Nephron progenitor cell (in vitro differentiated cells): ENCODE measurements at regions not wholly inside any gene's neighbourhood (a gene's known extent, or its start where the extent isn't known, plus 50 kb on each side); places are given as distances from the start of the nearest gene placed in this dataset.

Experiments used
- DNase-seq: peaks from one replicate; pipeline ENCODE4 v3.0.0; 2021
- H3K27ac Mint-ChIP-seq: 2 replicates; pipeline ENCODE4 v1.8.0; 2021; ENCODE audit warnings: mild to moderate bottlenecking, moderate library complexity, mixed read lengths
- H3K27me3 Mint-ChIP-seq: 2 replicates; pipeline ENCODE4 v1.8.0; 2021; ENCODE audit warnings: mild to moderate bottlenecking, low read depth, mixed read lengths; ENCODE audit not compliant: poor library complexity
- H3K36me3 Mint-ChIP-seq: 2 replicates; pipeline ENCODE4 v1.8.0; 2021; ENCODE audit warnings: low read depth, mixed read lengths
- H3K4me1 Mint-ChIP-seq: 2 replicates; pipeline ENCODE4 v1.8.0; 2021; ENCODE audit warnings: mixed read lengths
- H3K4me3 Mint-ChIP-seq: 2 replicates; pipeline ENCODE4 v1.8.0; 2021; ENCODE audit warnings: mild to moderate bottlenecking, moderate library complexity, mixed read lengths
- H3K9me3 Mint-ChIP-seq: 2 replicates; pipeline ENCODE4 v1.8.0; 2021; ENCODE audit warnings: mild to moderate bottlenecking, moderate library complexity, mixed read lengths
- CTCF ChIP-seq: fragments of 200-600 bp; sonication (generic); IDR thresholded peaks from 2 replicates; pipeline ENCODE4 v1.5.0; 2021; ENCODE audit warnings: antibody characterized with exemption

- H3K4me1 Mint-ChIP-seq = peaks cover 27% of the 10 kb centered on the region
- H3K27me3 Mint-ChIP-seq = no peaks in the 10 kb centered on the region
- no peak overlapping the region for H3K4me3 Mint-ChIP-seq
- no peak for DNase-seq
- H3K27ac Mint-ChIP-seq = no peak overlapping the region
- no peaks in the 10 kb centered on the region for H3K36me3 Mint-ChIP-seq
- no peak for TF ChIP-seq CTCF
- H3K9me3 Mint-ChIP-seq = no peaks in the 10 kb centered on the region
These were observed 75.9 kb upstream of the SEMA6A start for GRCh38 chr5:116650544-116650943.

- Mint-ChIP-seq H3K4me1 (peaks cover 4% of the 10 kb centered on the region), H3K9me3 (no peaks in the 10 kb centered on the region), H3K27me3 (no peaks in the 10 kb centered on the region), H3K36me3 (no peaks in the 10 kb centered on the region), H3K4me3 (no peak overlapping the region), H3K27ac (no peak overlapping the region)
- TF ChIP-seq CTCF = no peak
- no peak for DNase-seq
These were observed 72.1 kb upstream of the SEMA6A start for GRCh38 chr5:116646611-116647289.

GRCh38 chr5:116645627-116646026 is 71.0 kb upstream of the SEMA6A start:
- no peaks in the 10 kb centered on the region for H3K9me3 Mint-ChIP-seq
- H3K27me3 Mint-ChIP-seq = no peaks in the 10 kb centered on the region
- no peaks in the 10 kb centered on the region for H3K4me1 Mint-ChIP-seq
- no peak for DNase-seq
- no peak for TF ChIP-seq CTCF
- no peaks in the 10 kb centered on the region for H3K36me3 Mint-ChIP-seq
- H3K4me3 Mint-ChIP-seq = no peak overlapping the region
- no peak overlapping the region for H3K27ac Mint-ChIP-seq

GRCh38 chr5:116640236-116640635 is 65.6 kb upstream of the SEMA6A start:
- no peak overlapping the region for H3K4me3 Mint-ChIP-seq
- peaks cover 8% of the 10 kb centered on the region for H3K4me1 Mint-ChIP-seq
- H3K9me3 Mint-ChIP-seq = peaks cover 11% of the 10 kb centered on the region
- H3K27me3 Mint-ChIP-seq = no peaks in the 10 kb centered on the region
- H3K36me3 Mint-ChIP-seq = peaks cover 8% of the 10 kb centered on the region
- no peak for TF ChIP-seq CTCF
- DNase-seq = no peak
- no peak overlapping the region for H3K27ac Mint-ChIP-seq

GRCh38 chr5:116637149-116637740 is 62.6 kb upstream of the SEMA6A start:
- Mint-ChIP-seq H3K4me1 (peaks cover 8% of the 10 kb centered on the region), H3K36me3 (peaks cover 8% of the 10 kb centered on the region), H3K27ac (no peak overlapping the region), H3K4me3 (no peak overlapping the region), H3K27me3 (no peaks in the 10 kb centered on the region), H3K9me3 (peaks cover 14% of the 10 kb centered on the region)
- no peak for DNase-seq
- TF ChIP-seq CTCF = no peak

GRCh38 chr5:116632890-116633289 is 58.3 kb upstream of the SEMA6A start:
- Mint-ChIP-seq H3K36me3 (peaks cover 8% of the 10 kb centered on the region), H3K27ac (no peak overlapping the region), H3K27me3 (no peaks in the 10 kb centered on the region), H3K9me3 (peaks cover 14% of the 10 kb centered on the region), H3K4me1 (no peaks in the 10 kb centered on the region), H3K4me3 (no peak overlapping the region)
- TF ChIP-seq CTCF = no peak
- DNase-seq = no peak
